ENCODE measurements at regions not wholly inside any gene's neighbourhood (a gene's known extent, or its start where the extent isn't known, plus 50 kb on each side); places are given as distances from the start of the nearest gene placed in this dataset.
"Not testable (repeated sequence)": the region's sequence is repeated elsewhere in the genome, so short reads cannot be mapped to it uniquely, and the experiment has no call there.

- no peak for DNase-seq
Measured at GRCh38 chr6:118718903-118719302, 67.5 kb upstream of the CEP85L start.

GRCh38 chr6:118718297-118718696, 66.9 kb upstream of the CEP85L start:
- DNase-seq: no peak

- DNase-seq: no peak
Measured at GRCh38 chr6:118717106-118717505, 65.7 kb upstream of the CEP85L start.

GRCh38 chr6:118715907-118716306, 64.5 kb upstream of the CEP85L start:
- DNase-seq: not testable (repeated sequence)

GRCh38 chr6:118715376-118715775, 64.0 kb upstream of the CEP85L start:
- DNase-seq: no peak

- DNase-seq: no peak
Measured at GRCh38 chr6:118714756-118715155, 63.4 kb upstream of the CEP85L start.

- no peak for DNase-seq
Measured at GRCh38 chr6:118712969-118713368, 61.6 kb upstream of the CEP85L start.

- no peak for DNase-seq
Measured at GRCh38 chr6:118710616-118711015, 59.2 kb upstream of the CEP85L start.

GRCh38 chr6:118709859-118710350, 58.5 kb upstream of the CEP85L start:
- DNase-seq: peak; percentile 76 to 78

GRCh38 chr6:118708744-118709143, 57.4 kb upstream of the CEP85L start:
- no peak for DNase-seq

GRCh38 chr6:118708055-118708454, 56.7 kb upstream of the CEP85L start:
- peak; percentile 14 to 30 for DNase-seq

GRCh38 chr6:118706702-118707101, 55.3 kb upstream of the CEP85L start:
- no peak for DNase-seq

- peak; percentile 12 to 18 for DNase-seq
Measured at GRCh38 chr6:118705544-118706491, 54.4 kb upstream of the CEP85L start.

- DNase-seq: no peak
Measured at GRCh38 chr6:118704915-118705314, 53.5 kb upstream of the CEP85L start.

GRCh38 chr6:118701260-118701659, 49.9 kb upstream of the CEP85L start:
- DNase-seq: not testable (repeated sequence)
